ENCODE measurements at regions not wholly inside any gene's neighbourhood (a gene's known extent, or its start where the extent isn't known, plus 50 kb on each side); places are given as distances from the start of the nearest gene placed in this dataset.
"Not testable (repeated sequence)": the region's sequence is repeated elsewhere in the genome, so short reads cannot be mapped to it uniquely, and the experiment has no call there.

DNA sequence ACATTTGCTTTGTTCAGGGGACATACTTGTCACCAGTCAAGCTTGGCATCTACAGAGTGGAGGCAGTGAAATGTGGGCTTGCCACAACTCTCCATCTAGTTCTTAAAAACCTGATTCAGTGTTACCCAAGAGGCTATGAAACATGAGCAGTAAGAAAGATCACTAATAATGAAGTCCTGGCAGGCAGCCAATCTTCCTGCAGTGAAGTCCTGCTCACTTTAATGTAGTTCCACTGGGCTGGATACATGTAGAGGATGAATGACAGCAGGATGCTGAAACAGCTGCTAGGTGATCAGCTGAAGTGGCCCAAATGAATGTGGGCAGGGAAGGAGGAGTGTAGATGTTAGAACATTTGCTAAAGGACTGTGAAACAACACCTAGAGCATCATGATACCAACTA, 1213.1 kb downstream of the OLFM4 start:
- no peaks in the 10 kb centered on the region for H3K27me3 ChIP-seq
- no peak for TF ChIP-seq POLR2A (IDR thresholded peaks at IDR 0.05; ENCODE audit: low read depth)
- TF ChIP-seq, protein P1, sequence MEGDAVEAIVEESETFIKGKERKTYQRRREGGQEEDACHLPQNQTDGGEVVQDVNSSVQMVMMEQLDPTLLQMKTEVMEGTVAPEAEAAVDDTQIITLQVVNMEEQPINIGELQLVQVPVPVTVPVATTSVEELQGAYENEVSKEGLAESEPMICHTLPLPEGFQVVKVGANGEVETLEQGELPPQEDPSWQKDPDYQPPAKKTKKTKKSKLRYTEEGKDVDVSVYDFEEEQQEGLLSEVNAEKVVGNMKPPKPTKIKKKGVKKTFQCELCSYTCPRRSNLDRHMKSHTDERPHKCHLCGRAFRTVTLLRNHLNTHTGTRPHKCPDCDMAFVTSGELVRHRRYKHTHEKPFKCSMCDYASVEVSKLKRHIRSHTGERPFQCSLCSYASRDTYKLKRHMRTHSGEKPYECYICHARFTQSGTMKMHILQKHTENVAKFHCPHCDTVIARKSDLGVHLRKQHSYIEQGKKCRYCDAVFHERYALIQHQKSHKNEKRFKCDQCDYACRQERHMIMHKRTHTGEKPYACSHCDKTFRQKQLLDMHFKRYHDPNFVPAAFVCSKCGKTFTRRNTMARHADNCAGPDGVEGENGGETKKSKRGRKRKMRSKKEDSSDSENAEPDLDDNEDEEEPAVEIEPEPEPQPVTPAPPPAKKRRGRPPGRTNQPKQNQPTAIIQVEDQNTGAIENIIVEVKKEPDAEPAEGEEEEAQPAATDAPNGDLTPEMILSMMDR (IDR thresholded peaks at IDR 0.05), result no peak
- TF ChIP-seq POLR2AphosphoS5 (IDR thresholded peaks at IDR 0.05), result no peak
- TF ChIP-seq EP300 (IDR thresholded peaks at IDR 0.05), result no peak
- no peak overlapping the region for H3K4me3 ChIP-seq
- intact Hi-C loops (cut with DNase I), result no loop called here
- H3K4me1 ChIP-seq, result no peaks in the 10 kb centered on the region
- no peaks in the 10 kb centered on the region for H3K9me3 ChIP-seq
- no peak for DNase-seq (ENCODE audit: extremely low spot score)
- H3K27ac ChIP-seq (replicated peaks in 1 of 4), result no peak overlapping the region
- no peaks in the 10 kb centered on the region for H3K36me3 ChIP-seq

DNA sequence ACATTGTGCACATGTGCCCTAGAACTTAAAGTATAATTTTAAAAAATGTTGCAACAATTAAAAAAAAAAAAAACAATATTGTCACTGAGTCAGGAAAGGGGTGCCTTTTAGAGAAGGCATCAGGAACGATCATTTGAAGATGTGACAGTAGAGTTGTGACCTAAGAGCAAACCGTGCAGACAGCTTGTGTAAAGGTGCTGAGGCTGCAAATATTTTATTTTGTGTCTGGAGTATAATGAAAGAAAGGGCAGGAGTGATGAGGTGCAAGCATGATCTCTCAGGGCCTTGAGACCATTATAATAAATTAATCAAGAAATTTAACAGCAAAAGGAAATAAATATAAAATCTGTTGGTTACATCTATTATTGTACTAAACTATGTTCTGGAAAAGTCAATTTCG, 1219.7 kb downstream of the OLFM4 start:
- no peak for TF ChIP-seq EP300 (IDR thresholded peaks at IDR 0.05)
- TF ChIP-seq POLR2A (IDR thresholded peaks at IDR 0.05; ENCODE audit: low read depth), result no peak
- TF ChIP-seq, protein P1 (IDR thresholded peaks at IDR 0.05), result no peak
- TF ChIP-seq POLR2AphosphoS5 (IDR thresholded peaks at IDR 0.05), result no peak
- H3K36me3 ChIP-seq, result no peaks in the 10 kb centered on the region
- intact Hi-C loops (cut with DNase I), result no loop called here
- H3K27ac ChIP-seq (replicated peaks in 1 of 4), result no peak overlapping the region
- no peak for DNase-seq (ENCODE audit: extremely low spot score)
- H3K27me3 ChIP-seq, result no peaks in the 10 kb centered on the region
- H3K4me1 ChIP-seq, result no peaks in the 10 kb centered on the region
- H3K9me3 ChIP-seq, result no peaks in the 10 kb centered on the region
- no peak overlapping the region for H3K4me3 ChIP-seq
- WGBS, result 39% methylated on average over 3 of the region's 3 CpGs

DNA sequence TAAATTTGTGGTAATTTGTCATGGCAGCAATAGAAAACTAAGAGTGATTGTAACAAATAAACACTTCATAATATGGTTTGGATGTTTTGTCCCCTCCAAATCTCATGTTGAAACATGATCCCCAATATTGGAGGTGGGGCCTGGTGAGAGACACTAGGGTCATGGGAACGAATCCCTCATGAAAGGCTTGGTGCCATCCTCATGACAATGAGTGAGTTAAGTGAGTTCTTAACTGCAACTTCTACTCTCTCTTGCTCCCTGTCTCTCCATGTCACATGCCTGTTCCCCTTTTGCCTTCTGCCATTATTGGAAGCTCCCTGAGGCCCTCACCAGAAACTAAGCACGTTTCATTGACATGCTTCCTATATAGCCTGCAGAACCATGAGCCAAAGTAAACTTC, 1233.2 kb downstream of the OLFM4 start:
- no peaks in the 10 kb centered on the region for H3K4me1 ChIP-seq
- no peak overlapping the region for H3K27ac ChIP-seq (replicated peaks in 1 of 4)
- no peak for TF ChIP-seq POLR2AphosphoS5 (IDR thresholded peaks at IDR 0.05)
- no peak for TF ChIP-seq EP300 (IDR thresholded peaks at IDR 0.05)
- TF ChIP-seq POLR2A (IDR thresholded peaks at IDR 0.05; ENCODE audit: low read depth), result no peak
- TF ChIP-seq, protein P1 (IDR thresholded peaks at IDR 0.05), result no peak
- no peak for DNase-seq (ENCODE audit: extremely low spot score)
- H3K9me3 ChIP-seq, result no peaks in the 10 kb centered on the region
- intact Hi-C loops (cut with DNase I), result no loop called here
- H3K4me3 ChIP-seq, result no peak overlapping the region
- no peaks in the 10 kb centered on the region for H3K36me3 ChIP-seq
- WGBS, result 57% methylated on average over 2 of the region's 2 CpGs
- no peaks in the 10 kb centered on the region for H3K27me3 ChIP-seq

GRCh38 chr13:54263868-54264267, 1235.3 kb downstream of the OLFM4 start:
- DNase-seq (ENCODE audit: extremely low spot score), result no peak
- TF ChIP-seq POLR2AphosphoS5 (IDR thresholded peaks at IDR 0.05) (no peak), POLR2A (IDR thresholded peaks at IDR 0.05; ENCODE audit: low read depth) (no peak), EP300 (IDR thresholded peaks at IDR 0.05) (no peak)
- TF ChIP-seq, protein P1 (IDR thresholded peaks at IDR 0.05), result no peak
- no peaks in the 10 kb centered on the region for H3K27me3 ChIP-seq
- no peaks in the 10 kb centered on the region for H3K36me3 ChIP-seq
- no peaks in the 10 kb centered on the region for H3K9me3 ChIP-seq
- intact Hi-C loops (cut with DNase I), result no loop called here
- H3K4me3 ChIP-seq, result no peak overlapping the region
- H3K4me1 ChIP-seq, result no peaks in the 10 kb centered on the region
- H3K27ac ChIP-seq (replicated peaks in 1 of 4), result no peak overlapping the region

DNA sequence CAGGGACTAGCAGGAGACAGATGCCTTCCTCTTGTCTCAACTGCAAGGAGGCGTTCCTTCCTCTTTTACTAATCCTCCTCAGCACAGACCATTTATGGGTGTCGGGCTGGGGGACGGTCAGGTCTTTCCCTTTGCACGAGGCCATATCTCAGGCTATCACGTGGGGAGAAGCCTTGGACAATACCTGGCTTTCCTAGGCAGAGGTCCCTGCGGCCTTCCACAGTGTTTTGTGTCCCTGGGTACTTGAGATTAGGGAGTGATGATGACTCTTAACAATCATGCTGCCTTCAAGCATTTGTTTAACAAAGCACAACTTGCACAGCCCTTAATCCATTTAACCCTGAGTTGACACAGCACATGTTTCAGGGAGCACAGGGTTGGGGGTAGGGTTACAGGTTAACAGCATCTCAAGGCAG, 1238.6 kb downstream of the OLFM4 start:
- H3K27me3 ChIP-seq; intact Hi-C loops (cut with DNase I); H3K4me3 ChIP-seq; H3K27ac ChIP-seq (replicated peaks in 1 of 4); H3K4me1 ChIP-seq; H3K36me3 ChIP-seq; DNase-seq (ENCODE audit: extremely low spot score); H3K9me3 ChIP-seq: not testable (repeated sequence)
- 68% methylated on average over 6 of the region's 6 CpGs for whole genome bisulfite sequencing

- H3K27me3 ChIP-seq, result not testable (repeated sequence)
- 77% methylated on average over 11 of the region's 11 CpGs for WGBS
Observed at GRCh38 chr13:54268013-54268695, 1239.5 kb downstream of the OLFM4 start.

More at GRCh38 chr13:54268013-54268695, 1239.5 kb downstream of the OLFM4 start:
- H3K4me3 ChIP-seq; DNase-seq (ENCODE audit: extremely low spot score); H3K36me3 ChIP-seq; H3K9me3 ChIP-seq; intact Hi-C loops (cut with DNase I); H3K27ac ChIP-seq (replicated peaks in 1 of 4); H3K4me1 ChIP-seq: not testable (repeated sequence)

All from esophagus muscularis mucosa (tissue), 4 donors.